ENCODE measurements at regions not wholly inside any gene's neighbourhood (a gene's known extent, or its start where the extent isn't known, plus 50 kb on each side); places are given as distances from the start of the nearest gene placed in this dataset.

DNA sequence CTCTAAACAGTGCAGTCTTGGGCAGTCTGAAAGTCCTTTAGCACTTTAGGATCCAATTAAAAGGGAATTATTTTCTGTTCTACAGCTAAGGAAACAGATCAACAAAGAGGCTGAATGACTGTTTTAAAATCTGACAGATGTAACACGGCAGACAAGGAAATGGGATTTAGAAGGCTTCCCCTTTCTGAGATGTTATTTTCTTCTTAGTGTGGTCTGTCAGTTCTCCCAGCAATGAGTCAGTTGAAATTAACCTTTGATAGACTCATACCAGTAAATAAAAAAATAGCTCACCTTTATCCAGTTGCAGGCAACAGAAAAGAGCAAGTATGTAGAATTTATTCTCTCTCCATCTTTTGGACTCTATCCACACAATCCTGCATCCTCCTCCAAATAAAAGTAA is 98.1 kb downstream of the NEDD1 start:
- TF ChIP-seq, protein P1, sequence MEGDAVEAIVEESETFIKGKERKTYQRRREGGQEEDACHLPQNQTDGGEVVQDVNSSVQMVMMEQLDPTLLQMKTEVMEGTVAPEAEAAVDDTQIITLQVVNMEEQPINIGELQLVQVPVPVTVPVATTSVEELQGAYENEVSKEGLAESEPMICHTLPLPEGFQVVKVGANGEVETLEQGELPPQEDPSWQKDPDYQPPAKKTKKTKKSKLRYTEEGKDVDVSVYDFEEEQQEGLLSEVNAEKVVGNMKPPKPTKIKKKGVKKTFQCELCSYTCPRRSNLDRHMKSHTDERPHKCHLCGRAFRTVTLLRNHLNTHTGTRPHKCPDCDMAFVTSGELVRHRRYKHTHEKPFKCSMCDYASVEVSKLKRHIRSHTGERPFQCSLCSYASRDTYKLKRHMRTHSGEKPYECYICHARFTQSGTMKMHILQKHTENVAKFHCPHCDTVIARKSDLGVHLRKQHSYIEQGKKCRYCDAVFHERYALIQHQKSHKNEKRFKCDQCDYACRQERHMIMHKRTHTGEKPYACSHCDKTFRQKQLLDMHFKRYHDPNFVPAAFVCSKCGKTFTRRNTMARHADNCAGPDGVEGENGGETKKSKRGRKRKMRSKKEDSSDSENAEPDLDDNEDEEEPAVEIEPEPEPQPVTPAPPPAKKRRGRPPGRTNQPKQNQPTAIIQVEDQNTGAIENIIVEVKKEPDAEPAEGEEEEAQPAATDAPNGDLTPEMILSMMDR (IDR thresholded peaks at IDR 0.05): no peak
- TF ChIP-seq NRF1 (IDR thresholded peaks at IDR 0.05; ENCODE audit: low read depth, low read length): no peak
- TF ChIP-seq, protein P2, sequence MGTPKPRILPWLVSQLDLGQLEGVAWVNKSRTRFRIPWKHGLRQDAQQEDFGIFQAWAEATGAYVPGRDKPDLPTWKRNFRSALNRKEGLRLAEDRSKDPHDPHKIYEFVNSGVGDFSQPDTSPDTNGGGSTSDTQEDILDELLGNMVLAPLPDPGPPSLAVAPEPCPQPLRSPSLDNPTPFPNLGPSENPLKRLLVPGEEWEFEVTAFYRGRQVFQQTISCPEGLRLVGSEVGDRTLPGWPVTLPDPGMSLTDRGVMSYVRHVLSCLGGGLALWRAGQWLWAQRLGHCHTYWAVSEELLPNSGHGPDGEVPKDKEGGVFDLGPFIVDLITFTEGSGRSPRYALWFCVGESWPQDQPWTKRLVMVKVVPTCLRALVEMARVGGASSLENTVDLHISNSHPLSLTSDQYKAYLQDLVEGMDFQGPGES (IDR thresholded peaks at IDR 0.05; ENCODE audit: low read depth, low read length): no peak
- TF ChIP-seq, protein P3, sequence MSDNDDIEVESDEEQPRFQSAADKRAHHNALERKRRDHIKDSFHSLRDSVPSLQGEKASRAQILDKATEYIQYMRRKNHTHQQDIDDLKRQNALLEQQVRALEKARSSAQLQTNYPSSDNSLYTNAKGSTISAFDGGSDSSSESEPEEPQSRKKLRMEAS (IDR thresholded peaks at IDR 0.05; ENCODE audit: low read depth): no peak
- no peak for TF ChIP-seq FOXJ3 (CRISPR knock-in tag; IDR thresholded peaks at IDR 0.05)
- TF ChIP-seq MXI1 (IDR thresholded peaks at IDR 0.05; ENCODE audit: low read depth, low read length): no peak
- no peak for TF ChIP-seq YY1 (IDR thresholded peaks at IDR 0.05; ENCODE audit: low read depth)
- TF ChIP-seq, protein P4, sequence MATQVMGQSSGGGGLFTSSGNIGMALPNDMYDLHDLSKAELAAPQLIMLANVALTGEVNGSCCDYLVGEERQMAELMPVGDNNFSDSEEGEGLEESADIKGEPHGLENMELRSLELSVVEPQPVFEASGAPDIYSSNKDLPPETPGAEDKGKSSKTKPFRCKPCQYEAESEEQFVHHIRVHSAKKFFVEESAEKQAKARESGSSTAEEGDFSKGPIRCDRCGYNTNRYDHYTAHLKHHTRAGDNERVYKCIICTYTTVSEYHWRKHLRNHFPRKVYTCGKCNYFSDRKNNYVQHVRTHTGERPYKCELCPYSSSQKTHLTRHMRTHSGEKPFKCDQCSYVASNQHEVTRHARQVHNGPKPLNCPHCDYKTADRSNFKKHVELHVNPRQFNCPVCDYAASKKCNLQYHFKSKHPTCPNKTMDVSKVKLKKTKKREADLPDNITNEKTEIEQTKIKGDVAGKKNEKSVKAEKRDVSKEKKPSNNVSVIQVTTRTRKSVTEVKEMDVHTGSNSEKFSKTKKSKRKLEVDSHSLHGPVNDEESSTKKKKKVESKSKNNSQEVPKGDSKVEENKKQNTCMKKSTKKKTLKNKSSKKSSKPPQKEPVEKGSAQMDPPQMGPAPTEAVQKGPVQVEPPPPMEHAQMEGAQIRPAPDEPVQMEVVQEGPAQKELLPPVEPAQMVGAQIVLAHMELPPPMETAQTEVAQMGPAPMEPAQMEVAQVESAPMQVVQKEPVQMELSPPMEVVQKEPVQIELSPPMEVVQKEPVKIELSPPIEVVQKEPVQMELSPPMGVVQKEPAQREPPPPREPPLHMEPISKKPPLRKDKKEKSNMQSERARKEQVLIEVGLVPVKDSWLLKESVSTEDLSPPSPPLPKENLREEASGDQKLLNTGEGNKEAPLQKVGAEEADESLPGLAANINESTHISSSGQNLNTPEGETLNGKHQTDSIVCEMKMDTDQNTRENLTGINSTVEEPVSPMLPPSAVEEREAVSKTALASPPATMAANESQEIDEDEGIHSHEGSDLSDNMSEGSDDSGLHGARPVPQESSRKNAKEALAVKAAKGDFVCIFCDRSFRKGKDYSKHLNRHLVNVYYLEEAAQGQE (IDR thresholded peaks at IDR 0.05; ENCODE audit: low read depth, low read length): no peak
- TF ChIP-seq RFX5 (IDR thresholded peaks at IDR 0.05; ENCODE audit: low read length): no peak
- TF ChIP-seq EP300 (IDR thresholded peaks at IDR 0.05; ENCODE audit: borderline replicate concordance in 1 of 2, low read depth in 1 of 2, low read length in 1 of 2): no peak
- TF ChIP-seq, protein P5, sequence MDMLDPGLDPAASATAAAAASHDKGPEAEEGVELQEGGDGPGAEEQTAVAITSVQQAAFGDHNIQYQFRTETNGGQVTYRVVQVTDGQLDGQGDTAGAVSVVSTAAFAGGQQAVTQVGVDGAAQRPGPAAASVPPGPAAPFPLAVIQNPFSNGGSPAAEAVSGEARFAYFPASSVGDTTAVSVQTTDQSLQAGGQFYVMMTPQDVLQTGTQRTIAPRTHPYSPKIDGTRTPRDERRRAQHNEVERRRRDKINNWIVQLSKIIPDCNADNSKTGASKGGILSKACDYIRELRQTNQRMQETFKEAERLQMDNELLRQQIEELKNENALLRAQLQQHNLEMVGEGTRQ (IDR thresholded peaks at IDR 0.05; ENCODE audit: borderline replicate concordance, low read depth, low read length): no peak
- TF ChIP-seq, protein P6, sequence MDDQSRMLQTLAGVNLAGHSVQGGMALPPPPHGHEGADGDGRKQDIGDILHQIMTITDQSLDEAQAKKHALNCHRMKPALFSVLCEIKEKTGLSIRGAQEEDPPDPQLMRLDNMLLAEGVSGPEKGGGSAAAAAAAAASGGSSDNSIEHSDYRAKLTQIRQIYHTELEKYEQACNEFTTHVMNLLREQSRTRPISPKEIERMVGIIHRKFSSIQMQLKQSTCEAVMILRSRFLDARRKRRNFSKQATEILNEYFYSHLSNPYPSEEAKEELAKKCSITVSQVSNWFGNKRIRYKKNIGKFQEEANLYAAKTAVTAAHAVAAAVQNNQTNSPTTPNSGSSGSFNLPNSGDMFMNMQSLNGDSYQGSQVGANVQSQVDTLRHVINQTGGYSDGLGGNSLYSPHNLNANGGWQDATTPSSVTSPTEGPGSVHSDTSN (IDR thresholded peaks at IDR 0.05): no peak
- TF ChIP-seq ELF1 (IDR thresholded peaks at IDR 0.05): no peak
